H9 (cell line): ENCODE measurements at regions not wholly inside any gene's neighbourhood (a gene's known extent, or its start where the extent isn't known, plus 50 kb on each side); places are given as distances from the start of the nearest gene placed in this dataset.

Experiments
- DNase-seq: peaks from one replicate; pipeline ENCODE4 v3.0.0-alpha.2; 2017
- H2AFZ ChIP-seq: one replicate; pipeline ENCODE4 v1.6.1; 2013; ENCODE audit warnings: mild to moderate bottlenecking, low read length, control low read depth, moderate library complexity
- H2AK5ac ChIP-seq: 2 replicates; pipeline ENCODE4 v1.6.1; 2013; ENCODE audit warnings: low read length, control low read depth, mixed read lengths; ENCODE audit not compliant: insufficient read length
- H2BK120ac ChIP-seq: one replicate; pipeline ENCODE4 v1.6.1; 2013; ENCODE audit warnings: low read depth, mild to moderate bottlenecking, low read length, control low read depth, inconsistent platforms; ENCODE audit not compliant: poor library complexity, severe bottlenecking
- H2BK12ac ChIP-seq: 2 replicates; pipeline ENCODE4 v1.6.1; 2013; ENCODE audit warnings: low read length, control low read depth, mixed read lengths, low read depth; ENCODE audit not compliant: insufficient read length
- H2BK15ac ChIP-seq: 2 replicates; pipeline ENCODE4 v1.6.1; 2013; ENCODE audit warnings: low read depth, low read length, control low read depth
- H2BK20ac ChIP-seq: one replicate; pipeline ENCODE4 v1.6.1; 2013; ENCODE audit warnings: low read depth, mild to moderate bottlenecking, low read length, control low read depth, inconsistent platforms; ENCODE audit not compliant: poor library complexity, severe bottlenecking
- H2BK5ac ChIP-seq: 2 replicates; pipeline ENCODE4 v1.6.1; 2013; ENCODE audit warnings: low read length, control low read depth, mixed read lengths; ENCODE audit not compliant: insufficient read length
- H3K14ac ChIP-seq: 2 replicates; pipeline ENCODE4 v1.6.1; 2013; ENCODE audit warnings: low read length, control low read depth; ENCODE audit not compliant: insufficient read depth
- H3K18ac ChIP-seq: 2 replicates; pipeline ENCODE4 v1.6.1; 2013; ENCODE audit warnings: low read depth, mild to moderate bottlenecking, mixed read lengths, low read length, control low read depth; ENCODE audit not compliant: insufficient read length
- H3K23ac ChIP-seq: 2 replicates; pipeline ENCODE4 v1.6.1; 2013; ENCODE audit warnings: low read length, control low read depth, mixed read lengths, low read depth; ENCODE audit not compliant: insufficient read length
- H3K23me2 ChIP-seq: 2 replicates; pipeline ENCODE4 v1.6.1; 2013; ENCODE audit warnings: low read depth, mild to moderate bottlenecking, mixed read lengths, low read length, control low read depth; ENCODE audit not compliant: insufficient read length, poor library complexity, severe bottlenecking
- H3K27ac ChIP-seq: 2 replicates; pipeline ENCODE4 v1.5.1; 2013; ENCODE audit warnings: low read length, control low read depth, mixed read lengths, low read depth; ENCODE audit not compliant: insufficient read length
- H3K27me3 ChIP-seq: 2 replicates; pipeline ENCODE4 v1.6.1; 2013; ENCODE audit warnings: low read length, control low read depth, inconsistent platforms; ENCODE audit not compliant: insufficient read depth
- H3K4ac ChIP-seq: 2 replicates; pipeline ENCODE4 v1.6.1; 2013; ENCODE audit warnings: low read depth, mild to moderate bottlenecking, control low read depth, inconsistent platforms, low read length, moderate library complexity
- H3K4me1 ChIP-seq: 2 replicates; pipeline ENCODE4 v1.6.1; 2013; ENCODE audit warnings: low read length, control low read depth, inconsistent platforms; ENCODE audit not compliant: insufficient read depth
- H3K4me2 ChIP-seq: 2 replicates; pipeline ENCODE4 v1.6.1; 2013; ENCODE audit warnings: low read length, control low read depth, mixed read lengths; ENCODE audit not compliant: insufficient read length, insufficient read depth
- H3K56ac ChIP-seq: 2 replicates; pipeline ENCODE4 v1.6.1; 2013; ENCODE audit warnings: low read depth, mild to moderate bottlenecking, mixed read lengths, low read length, control low read depth; ENCODE audit not compliant: insufficient read length
- H3K79me1 ChIP-seq: 2 replicates; pipeline ENCODE4 v1.6.1; 2013; ENCODE audit warnings: low read depth, mild to moderate bottlenecking, moderate library complexity, low read length, control low read depth, inconsistent platforms; ENCODE audit not compliant: insufficient read depth, poor library complexity, severe bottlenecking
- H3K79me2 ChIP-seq: 2 replicates; pipeline ENCODE4 v1.6.1; 2013; ENCODE audit warnings: low read length, control low read depth, inconsistent platforms; ENCODE audit not compliant: insufficient read depth
- H3K9ac ChIP-seq: 2 replicates; pipeline ENCODE4 v1.6.1; 2013; ENCODE audit warnings: low read length, control low read depth, mixed read lengths; ENCODE audit not compliant: insufficient read length; ENCODE audit errors: extremely low read depth
- H3K9me3 ChIP-seq: one replicate; pipeline ENCODE4 v1.6.1; 2013; ENCODE audit warnings: low read depth, low read length, inconsistent platforms; ENCODE audit not compliant: control insufficient read depth
- H3T11ph ChIP-seq: one replicate; pipeline ENCODE4 v1.6.1; 2013; ENCODE audit warnings: mild to moderate bottlenecking, low read length, control low read depth, inconsistent platforms
- H4K20me1 ChIP-seq: one replicate; pipeline ENCODE4 v1.6.1; 2013; ENCODE audit not compliant: control insufficient read depth, insufficient read length, insufficient read depth
- H4K5ac ChIP-seq: 2 replicates; pipeline ENCODE4 v1.6.1; 2013; ENCODE audit warnings: low read depth, mild to moderate bottlenecking, mixed read lengths, low read length, control low read depth; ENCODE audit not compliant: insufficient read length
- H4K8ac ChIP-seq: replicated peaks from 2 replicates; pipeline ENCODE4 v1.6.1; 2013; ENCODE audit warnings: low read length, control low read depth, mixed read lengths, low read depth; ENCODE audit not compliant: insufficient read length
- H4K91ac ChIP-seq: 2 replicates; pipeline ENCODE4 v1.6.1; 2013; ENCODE audit warnings: low read depth, mild to moderate bottlenecking, moderate library complexity, mixed read lengths, low read length, control low read depth; ENCODE audit not compliant: insufficient read length
- H3K27ac Mint-ChIP-seq, 3 experiments: 2 replicates in 2 of 3; 3 replicates in 1 of 3; pipeline ENCODE4 v1.8.0; 2020 to 2021; ENCODE audit warnings: mixed read lengths in 3 of 3, mild to moderate bottlenecking in 1 of 3, moderate library complexity in 1 of 3
- H3K27me3 Mint-ChIP-seq: 2 replicates; pipeline ENCODE4 v1.8.0; 2021; ENCODE audit warnings: low read depth, mild to moderate bottlenecking, moderate library complexity, mixed read lengths
- H3K36me3 Mint-ChIP-seq, 3 experiments: 2 replicates in 2 of 3; 3 replicates in 1 of 3; pipeline ENCODE4 v1.8.0; 2020 to 2021; ENCODE audit warnings: low read depth in 3 of 3, mixed read lengths in 3 of 3; ENCODE audit not compliant: insufficient read depth in 1 of 3
- H3K4me1 Mint-ChIP-seq, 2 experiments: 2 replicates each; pipeline ENCODE4 v1.8.0; 2020; ENCODE audit warnings: mixed read lengths in 2 of 2
- H3K4me3 Mint-ChIP-seq, 2 experiments: 2 replicates in 1 of 2; 3 replicates in 1 of 2; pipeline ENCODE4 v1.8.0; 2020 to 2021; ENCODE audit warnings: mild to moderate bottlenecking in 2 of 2, mixed read lengths in 2 of 2, moderate library complexity in 1 of 2
- H3K9me3 Mint-ChIP-seq, 2 experiments: 2 replicates in 1 of 2; 3 replicates in 1 of 2; pipeline ENCODE4 v1.8.0; 2020; ENCODE audit warnings: mild to moderate bottlenecking in 2 of 2, mixed read lengths in 2 of 2, moderate library complexity in 1 of 2
- WGBS: extraction: QIAGEN DNeasy Blood & Tissue Kit; methylation state at CpG from one replicate; pipeline ENCODE4 v1.1.7; 2013; ENCODE audit warnings: missing lambda C conversion rate, low lambda C conversion rate, mixed read lengths; ENCODE audit not compliant: insufficient read length; ENCODE audit errors: extremely low coverage; 5-methylcytosine and 5-hydroxymethylcytosine counted together
- TF ChIP-seq, protein P1 (sequence below): fragments of 200-600 bp; sonication (generic); conservative IDR thresholded peaks from 3 replicates; pipeline ENCODE4 v1.8.0; 2021; ENCODE audit warnings: antibody characterized with exemption, mild to moderate bottlenecking

GRCh38 chr13:106233134-106233735 lies 302.2 kb downstream of the EFNB2 start:
- Mint-ChIP-seq H3K9me3 (peaks cover 3% of the 10 kb centered on the region in 2 experiments), H3K27ac (peak overlapping the region in 1 of 3 experiments; percentile 82; a peak in 2 of 7 replicates), H3K4me1 (peaks cover 24 to 28% of the 10 kb centered on the region in 2 experiments), H3K36me3 (peaks cover 0 to 7% (median 4%) of the 10 kb centered on the region in 3 experiments; a peak in 4 of 7 replicates), H3K27me3 (no peaks in the 10 kb centered on the region), H3K4me3 (no peak overlapping the region)
- Histone ChIP-seq H2BK120ac (no peak overlapping the region), H3K4me1 (no peaks in the 10 kb centered on the region; the same call in 1 of the 2 replicates), H2AFZ (no peak overlapping the region), H3K56ac (no peak overlapping the region), H3K79me2 (no peaks in the 10 kb centered on the region), H2BK15ac (no peak overlapping the region), H2BK5ac (no peak overlapping the region), H2BK20ac (no peak overlapping the region), H3K14ac (no peak overlapping the region), H4K5ac (no peak overlapping the region), H3K27me3 (no peaks in the 10 kb centered on the region), H3K9ac (no peak overlapping the region), H2BK12ac (no peak overlapping the region), H3K23me2 (no peaks in the 10 kb centered on the region), H3T11ph (no peak overlapping the region), H3K27ac (peak overlapping the region; percentile 67), H2AK5ac (no peak overlapping the region), H4K20me1 (no peaks in the 10 kb centered on the region), H3K4me2 (no peak overlapping the region), H3K18ac (no peak overlapping the region), H3K23ac (no peak overlapping the region), H4K91ac (no peak overlapping the region), H3K9me3 (no peaks in the 10 kb centered on the region), H3K4ac (no peak overlapping the region), H3K79me1 (no peaks in the 10 kb centered on the region), H4K8ac (no peak overlapping the region)
- WGBS, result no CpG with 5 or more reads among the region's 1 CpG
- DNase-seq, result no peak
- TF ChIP-seq, protein P1, sequence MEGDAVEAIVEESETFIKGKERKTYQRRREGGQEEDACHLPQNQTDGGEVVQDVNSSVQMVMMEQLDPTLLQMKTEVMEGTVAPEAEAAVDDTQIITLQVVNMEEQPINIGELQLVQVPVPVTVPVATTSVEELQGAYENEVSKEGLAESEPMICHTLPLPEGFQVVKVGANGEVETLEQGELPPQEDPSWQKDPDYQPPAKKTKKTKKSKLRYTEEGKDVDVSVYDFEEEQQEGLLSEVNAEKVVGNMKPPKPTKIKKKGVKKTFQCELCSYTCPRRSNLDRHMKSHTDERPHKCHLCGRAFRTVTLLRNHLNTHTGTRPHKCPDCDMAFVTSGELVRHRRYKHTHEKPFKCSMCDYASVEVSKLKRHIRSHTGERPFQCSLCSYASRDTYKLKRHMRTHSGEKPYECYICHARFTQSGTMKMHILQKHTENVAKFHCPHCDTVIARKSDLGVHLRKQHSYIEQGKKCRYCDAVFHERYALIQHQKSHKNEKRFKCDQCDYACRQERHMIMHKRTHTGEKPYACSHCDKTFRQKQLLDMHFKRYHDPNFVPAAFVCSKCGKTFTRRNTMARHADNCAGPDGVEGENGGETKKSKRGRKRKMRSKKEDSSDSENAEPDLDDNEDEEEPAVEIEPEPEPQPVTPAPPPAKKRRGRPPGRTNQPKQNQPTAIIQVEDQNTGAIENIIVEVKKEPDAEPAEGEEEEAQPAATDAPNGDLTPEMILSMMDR, result no peak
